Midbrain (tissue), 1 donor: ENCODE measurements at regions not wholly inside any gene's neighbourhood (a gene's known extent, or its start where the extent isn't known, plus 50 kb on each side); places are given as distances from the start of the nearest gene placed in this dataset.
"Not testable (repeated sequence)": the region's sequence is repeated elsewhere in the genome, so short reads cannot be mapped to it uniquely, and the experiment has no call there.

ENCODE experiments used
- DNase-seq: peaks from one replicate; lab custom pipeline; 2025; lab: John Stamatoyannopoulos, UW

GRCh38 chr18:39611381-39612100 is 2045.9 kb upstream of the CELF4 start:
- DNase-seq, result no peak

GRCh38 chr18:39607034-39607433 is 2041.4 kb upstream of the CELF4 start:
- no peak for DNase-seq

DNA sequence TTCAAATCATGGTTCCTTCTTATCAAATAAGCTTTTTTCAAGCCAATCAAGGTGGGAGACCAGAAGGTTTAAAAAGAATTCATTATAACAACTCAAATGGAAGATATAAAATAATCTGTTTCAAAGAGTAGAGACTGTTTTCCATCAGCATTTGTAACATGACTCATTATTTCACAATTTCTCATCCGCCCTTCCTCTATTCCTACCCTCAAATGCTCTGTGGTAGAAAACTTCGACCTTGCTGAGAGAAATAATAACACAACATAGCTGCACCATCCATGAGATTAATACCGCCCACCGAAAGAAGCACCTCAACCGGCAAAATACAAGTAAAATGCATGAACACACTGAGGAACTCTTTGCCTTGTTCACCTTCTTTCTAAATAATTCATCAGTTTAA is 2039.2 kb upstream of the CELF4 start:
- no peak for DNase-seq

GRCh38 chr18:39602131-39602530 is 2036.5 kb upstream of the CELF4 start:
- no peak for DNase-seq

DNA sequence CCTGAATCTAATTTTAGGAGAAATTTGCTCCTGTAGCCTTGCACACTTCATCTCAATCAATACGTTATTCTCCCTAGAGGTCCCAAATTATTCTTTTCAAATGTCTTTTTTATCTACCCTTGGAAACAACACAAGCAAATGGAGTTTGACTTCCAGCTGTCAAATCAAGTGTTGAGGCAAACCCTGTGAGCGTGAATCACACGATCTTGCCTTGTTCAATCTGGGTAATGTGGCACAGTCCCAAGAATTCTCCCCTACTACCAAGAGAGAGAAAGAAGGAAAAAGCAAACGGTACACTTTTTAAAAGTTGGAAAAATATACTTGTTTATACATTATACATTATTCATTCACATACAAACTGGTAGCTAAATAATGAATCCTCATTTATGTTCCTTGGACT is 2035.3 kb upstream of the CELF4 start:
- DNase-seq, result no peak

- DNase-seq, result no peak
Observed at GRCh38 chr18:39599251-39599650, 2033.7 kb upstream of the CELF4 start.

- DNase-seq, result no peak
Observed at GRCh38 chr18:39596891-39597290, 2031.3 kb upstream of the CELF4 start.

DNA sequence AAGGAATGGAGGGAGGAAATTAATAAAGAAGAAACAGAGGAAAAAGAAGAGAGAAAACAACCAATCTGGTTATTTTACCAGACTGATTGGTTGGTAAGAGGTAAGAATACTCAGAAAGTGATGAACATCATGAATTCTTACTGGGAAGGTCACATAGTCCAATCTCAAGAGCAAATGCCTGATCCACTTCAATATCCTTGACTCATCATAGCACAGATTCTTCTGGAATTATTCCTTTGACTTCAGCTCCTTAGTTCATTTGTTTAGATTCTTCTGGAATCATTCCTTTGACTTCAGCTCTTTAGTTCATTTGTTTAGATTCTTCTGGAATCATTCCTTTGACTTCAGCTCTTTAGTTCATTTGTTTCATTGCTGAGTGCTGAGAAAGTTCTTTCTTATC is 2030.6 kb upstream of the CELF4 start:
- DNase-seq, result no peak

DNA sequence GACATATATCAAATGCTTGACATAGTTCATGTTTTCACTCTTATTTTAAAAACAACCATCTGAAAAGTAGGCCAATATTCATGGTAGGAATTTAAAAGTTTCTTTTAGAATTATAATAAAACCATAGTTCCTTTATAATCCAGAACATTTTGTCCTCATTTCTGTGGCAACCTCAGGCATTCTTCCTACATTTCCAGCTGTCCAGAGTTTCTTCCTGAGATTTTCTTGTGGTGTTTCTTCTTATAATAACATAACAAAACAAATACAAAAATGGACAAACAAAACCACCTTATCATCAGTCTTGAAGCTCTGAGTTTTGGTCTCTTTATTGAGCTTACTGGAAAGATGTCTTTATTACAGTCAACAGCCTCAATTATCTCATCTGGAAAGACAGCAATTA is 2028.6 kb upstream of the CELF4 start:
- no peak for DNase-seq

DNA sequence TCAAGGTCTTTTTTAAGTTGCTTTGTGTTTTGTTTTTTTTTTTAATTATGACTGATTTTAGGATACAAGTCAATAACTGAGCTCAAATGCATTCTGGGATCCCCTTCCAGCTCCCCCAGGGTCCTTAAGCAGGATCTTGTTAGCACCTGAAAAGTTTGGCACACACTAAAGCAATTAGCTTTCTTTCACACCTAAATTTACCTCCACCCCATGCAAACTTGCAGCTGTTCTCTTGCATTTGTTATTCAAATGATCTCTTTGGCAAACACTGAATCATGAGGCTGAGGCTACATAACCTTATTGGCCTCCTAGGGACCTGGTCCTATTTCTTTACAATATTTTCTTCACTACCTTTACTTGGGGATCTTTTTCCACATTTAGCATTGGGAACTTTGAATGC is 2026.1 kb upstream of the CELF4 start:
- no peak for DNase-seq

GRCh38 chr18:39589496-39589895 is 2023.9 kb upstream of the CELF4 start:
- no peak for DNase-seq

DNA sequence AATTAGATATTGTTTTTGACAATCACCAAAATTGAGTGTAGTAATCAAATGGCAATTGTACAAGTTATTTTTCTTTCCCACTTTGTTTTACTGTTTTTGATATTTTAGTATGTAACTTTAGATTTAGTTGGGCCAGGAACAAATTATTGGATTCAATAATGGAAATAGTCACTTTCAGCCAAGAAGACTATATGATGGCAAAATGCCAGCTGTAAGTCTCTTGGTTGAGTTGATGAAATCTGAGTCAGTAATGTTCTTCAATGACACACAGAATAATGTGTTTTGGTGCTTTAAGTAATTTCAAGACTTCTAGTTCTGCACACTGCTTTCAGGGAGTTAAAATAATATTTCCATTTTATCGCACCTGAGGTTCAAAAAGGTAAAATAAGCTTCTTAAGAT is 2022.0 kb upstream of the CELF4 start:
- no peak for DNase-seq

DNA sequence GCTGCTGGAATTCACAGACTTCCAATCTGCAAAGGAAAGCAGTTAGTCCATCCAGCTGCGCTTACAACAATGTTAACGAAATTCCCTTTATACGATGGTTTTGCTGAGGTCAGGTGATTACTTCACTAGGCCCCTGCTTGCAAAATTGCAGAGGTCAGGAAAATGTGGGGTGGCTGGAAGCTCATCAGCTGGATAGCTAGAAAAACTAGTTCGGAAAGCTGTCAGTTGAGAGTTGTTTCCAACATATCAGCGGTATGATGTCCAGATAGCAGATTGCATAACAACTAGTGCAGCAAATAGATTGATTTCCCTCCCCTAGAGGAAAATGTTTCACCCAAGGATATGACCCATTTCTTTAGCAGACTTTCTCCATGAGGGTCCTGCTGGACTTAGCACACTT is 2021.1 kb upstream of the CELF4 start:
- DNase-seq, result no peak

DNA sequence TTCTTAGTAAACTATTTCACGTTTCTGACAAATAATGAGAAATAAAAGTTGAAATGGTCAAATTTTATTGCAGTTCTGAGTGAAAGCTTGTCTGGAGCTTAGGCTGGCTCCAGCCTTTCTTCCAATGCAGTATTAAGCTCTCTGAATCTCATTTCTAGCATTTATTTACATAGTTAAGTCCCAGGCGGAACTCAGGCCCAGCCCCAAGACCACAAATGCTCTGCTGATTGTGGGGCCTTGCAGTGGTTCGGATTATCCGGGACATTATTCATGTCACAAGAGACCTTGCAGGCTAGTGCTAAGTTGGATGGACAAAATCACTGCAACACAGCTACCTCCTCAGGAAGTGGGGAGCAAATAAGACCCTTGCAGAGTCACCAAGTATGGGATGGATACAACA is 2009.3 kb upstream of the CELF4 start:
- DNase-seq, result no peak

- no peak for DNase-seq
Observed at GRCh38 chr18:39571511-39571910, 2005.9 kb upstream of the CELF4 start.

GRCh38 chr18:39565551-39566230 is 2000.1 kb upstream of the CELF4 start:
- DNase-seq, result not testable (repeated sequence)

DNA sequence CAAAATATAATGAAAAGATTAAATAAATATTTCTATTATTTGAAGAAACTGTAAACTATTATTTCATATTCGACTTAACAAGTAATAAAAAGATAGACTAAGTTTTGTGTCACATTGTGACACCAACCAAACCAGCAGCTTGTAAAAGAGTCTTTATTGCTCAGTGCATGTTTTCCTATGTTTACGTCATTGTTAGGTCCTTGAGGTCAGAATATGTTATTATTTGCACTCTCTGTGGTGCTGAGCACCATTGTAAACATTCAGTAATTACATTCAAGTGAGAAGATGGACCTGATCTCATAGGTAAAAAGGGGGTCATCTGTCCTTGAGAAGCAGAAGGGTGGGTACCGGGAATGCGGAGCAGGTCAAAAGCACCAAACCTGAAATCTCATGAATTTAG is 1999.1 kb upstream of the CELF4 start:
- DNase-seq, result no peak

DNA sequence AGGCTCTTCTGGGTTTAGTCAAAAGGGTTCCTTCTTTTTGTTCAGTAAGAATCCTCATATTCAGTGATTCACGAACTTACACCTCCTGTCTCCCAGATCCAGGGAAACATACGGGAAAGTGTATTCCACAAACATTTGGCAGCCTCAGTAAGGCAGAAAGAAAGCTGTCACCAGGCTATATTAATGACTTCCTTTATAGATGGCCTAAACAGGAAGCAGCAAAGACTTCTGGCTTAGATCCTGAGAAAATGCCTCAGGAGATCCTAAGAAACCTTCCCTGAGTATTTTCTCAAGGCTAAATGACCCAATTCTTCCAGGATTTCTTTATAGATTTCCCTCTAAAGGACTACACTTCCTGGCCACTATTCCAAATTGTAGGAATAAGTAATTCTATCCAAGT is 1995.5 kb upstream of the CELF4 start:
- no peak for DNase-seq

DNA sequence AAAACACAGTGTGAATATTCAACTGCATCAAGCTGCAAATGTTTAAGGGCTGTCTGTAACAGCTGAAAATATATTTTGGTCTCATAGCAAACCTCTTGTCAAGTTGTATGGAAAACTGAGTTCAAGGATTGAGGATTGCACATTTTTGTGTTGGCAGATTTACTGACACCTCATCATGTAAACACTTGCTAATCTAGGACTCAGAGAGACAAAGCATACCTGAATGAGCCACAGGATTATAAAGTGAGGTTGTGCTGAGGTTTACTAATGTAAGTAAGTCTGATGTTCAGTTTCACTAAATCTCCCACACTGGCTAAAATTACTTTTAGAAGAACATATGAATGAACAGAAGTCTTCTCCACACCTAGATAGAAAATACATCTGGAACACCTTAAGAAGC is 1993.1 kb upstream of the CELF4 start:
- no peak for DNase-seq

GRCh38 chr18:39555496-39555895 is 1989.9 kb upstream of the CELF4 start:
- no peak for DNase-seq

DNA sequence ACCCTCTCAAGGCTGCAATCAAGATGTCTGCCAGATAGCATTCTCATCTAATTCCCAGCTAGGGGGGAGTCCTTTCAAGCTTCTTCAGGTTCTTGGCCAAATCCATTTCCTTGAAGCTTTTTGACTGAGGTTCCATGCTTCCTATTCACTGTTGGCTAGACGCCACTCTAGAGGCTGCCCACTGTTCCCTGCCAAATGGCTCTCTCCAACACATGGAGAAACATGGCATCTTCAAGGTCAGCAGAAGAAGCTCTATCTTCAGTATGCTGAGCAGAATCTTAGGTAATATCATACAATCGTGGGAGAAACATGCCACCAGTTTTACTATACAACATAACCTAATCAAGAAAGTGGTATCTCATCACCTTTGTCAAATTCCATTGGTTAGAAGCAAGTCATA is 1985.1 kb upstream of the CELF4 start:
- no peak for DNase-seq

- DNase-seq, result no peak
Observed at GRCh38 chr18:39549144-39549543, 1983.5 kb upstream of the CELF4 start.

GRCh38 chr18:39531659-39532058 is 1966.1 kb upstream of the CELF4 start:
- DNase-seq, result no peak

GRCh38 chr18:39529358-39529757 is 1963.8 kb upstream of the CELF4 start:
- no peak for DNase-seq
